ENCODE measurements at regions not wholly inside any gene's neighbourhood (a gene's known extent, or its start where the extent isn't known, plus 50 kb on each side); places are given as distances from the start of the nearest gene placed in this dataset.
"Not testable (repeated sequence)": the region's sequence is repeated elsewhere in the genome, so short reads cannot be mapped to it uniquely, and the experiment has no call there.

DNA sequence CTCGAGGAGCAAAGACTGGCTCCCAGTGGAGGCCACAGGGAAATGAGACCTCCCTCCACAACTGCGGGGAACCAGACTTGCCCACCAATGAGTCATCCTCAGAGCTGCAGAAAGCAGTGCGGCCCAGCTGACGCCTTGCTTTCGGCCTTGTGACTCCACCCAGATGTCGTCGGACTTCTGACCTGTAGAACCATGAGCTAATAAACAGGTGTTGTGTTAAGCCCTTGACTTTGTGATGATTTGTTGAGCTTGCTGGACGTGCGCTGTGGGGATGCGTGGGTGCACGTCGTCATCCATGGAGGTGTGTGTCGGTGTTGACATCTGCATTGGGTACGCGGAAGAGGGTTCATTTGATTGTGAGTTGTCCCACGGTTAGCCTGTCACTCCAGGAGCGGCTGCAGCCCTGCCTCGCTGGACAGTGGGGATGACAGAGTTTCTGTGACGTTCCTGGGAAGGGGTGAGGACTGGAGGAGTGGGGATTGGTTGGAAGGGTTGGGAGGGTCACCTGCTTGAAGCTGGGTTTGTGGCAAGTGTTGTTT, 154.1 kb downstream of the SH3BP4 start:
- Histone ChIP-seq H3K9me3 (no peaks in the 10 kb centered on the region), H3K27ac (no peak overlapping the region), H3K27me3 (peaks cover 0 to 11% (median 0%) of the 10 kb centered on the region in 4 donors), H3K4me3 (no peak overlapping the region), H3K4me1 (no peaks in the 10 kb centered on the region), H3K36me3 (no peaks in the 10 kb centered on the region)
- DNase-seq, result no peak
- TF ChIP-seq CTCF (IDR thresholded peaks at IDR 0.05), result no peak
- no peak for TF ChIP-seq POLR2A (IDR thresholded peaks at IDR 0.05)
- intact Hi-C loops (cut with DNase I), result loop anchor here (5.0 kb wide), 1 partner anchor 554 kb away; no protein-coding TSS in a partner anchor
- 87 to 100% methylated on average over 1 to 18 of the region's 19 CpGs for WGBS, 2 donors

DNA sequence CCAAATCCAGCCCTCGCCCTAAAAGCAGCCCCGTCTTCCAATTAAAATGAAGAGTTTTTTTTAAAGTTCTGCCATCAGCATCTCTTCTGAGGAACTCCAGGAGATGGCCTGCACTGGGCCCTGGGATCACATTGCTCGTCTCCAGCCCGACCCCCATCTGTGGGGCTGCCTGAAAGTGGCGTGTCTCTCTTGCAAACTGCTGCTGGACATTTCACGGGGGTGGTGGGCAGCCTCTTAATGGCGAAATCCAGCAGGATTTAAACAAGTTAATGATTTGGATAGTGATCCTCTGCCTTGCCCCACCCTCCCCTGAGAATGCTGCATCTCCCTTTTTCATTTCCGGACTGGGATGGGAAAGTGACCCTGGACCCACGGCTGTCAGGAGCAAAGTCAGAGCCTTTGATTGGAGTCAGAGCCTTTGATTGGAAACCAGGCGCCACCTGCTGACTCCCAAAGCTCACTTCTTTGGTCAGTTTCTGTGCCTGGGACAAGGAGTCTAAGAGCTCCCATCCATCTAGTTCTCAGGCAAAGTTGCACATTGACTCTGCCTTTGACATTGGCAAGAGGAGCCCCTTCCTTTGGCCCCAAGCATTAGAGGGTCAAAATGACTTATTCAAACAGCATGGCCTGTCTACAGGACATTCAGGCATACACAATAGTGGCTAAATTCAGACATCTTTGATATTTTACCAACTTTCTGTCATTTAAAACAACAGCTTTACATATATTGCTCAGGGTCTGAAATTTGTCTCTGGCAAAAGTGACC, 155.2 kb downstream of the SH3BP4 start:
- 43 to 52% methylated on average over 8 of the region's 10 CpGs for WGBS, 2 donors
- Histone ChIP-seq H3K9me3 (no peaks in the 10 kb centered on the region), H3K4me3 (no peak overlapping the region), H3K27me3 (peaks cover 0 to 11% (median 0%) of the 10 kb centered on the region in 4 donors), H3K4me1 (no peaks in the 10 kb centered on the region), H3K27ac (no peak overlapping the region), H3K36me3 (no peaks in the 10 kb centered on the region)
- TF ChIP-seq POLR2A (IDR thresholded peaks at IDR 0.05), result no peak
- TF ChIP-seq CTCF (IDR thresholded peaks at IDR 0.05), result peak in 5 of 6 experiments; percentile 47 to 70 (median 54)
- intact Hi-C loops (cut with DNase I), result loop anchor here (5.0 kb wide), 1 partner anchor 555 kb away; no protein-coding TSS in a partner anchor
- DNase-seq, result no peak

DNA sequence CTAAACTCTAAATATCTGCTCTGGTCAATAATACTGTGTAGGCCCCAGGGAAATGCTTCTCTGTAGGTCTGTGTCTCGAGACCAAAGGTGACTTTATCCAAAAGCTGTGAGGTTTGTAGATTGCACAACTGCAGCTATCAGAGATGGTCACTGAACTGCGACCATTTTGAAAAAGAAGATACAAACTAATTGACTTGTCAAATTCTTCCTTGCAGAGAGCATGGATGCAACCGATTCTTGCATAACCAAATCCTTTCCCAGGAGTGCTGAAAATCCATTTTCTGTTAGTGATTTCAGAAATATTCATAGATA, 155.8 kb downstream of the SH3BP4 start:
- Histone ChIP-seq H3K4me1 (no peaks in the 10 kb centered on the region), H3K27ac (no peak overlapping the region), H3K9me3 (no peaks in the 10 kb centered on the region), H3K27me3 (peaks cover 0 to 11% (median 0%) of the 10 kb centered on the region in 4 donors), H3K36me3 (no peaks in the 10 kb centered on the region), H3K4me3 (no peak overlapping the region)
- intact Hi-C loops (cut with DNase I), result loop anchor here (5.0 kb wide), 1 partner anchor 555 kb away; no protein-coding TSS in a partner anchor
- 72 to 74% methylated on average over 3 of the region's 3 CpGs for WGBS, 2 donors
- no peak for TF ChIP-seq CTCF (IDR thresholded peaks at IDR 0.05)
- TF ChIP-seq POLR2A (IDR thresholded peaks at IDR 0.05), result no peak
- no peak for DNase-seq

DNA sequence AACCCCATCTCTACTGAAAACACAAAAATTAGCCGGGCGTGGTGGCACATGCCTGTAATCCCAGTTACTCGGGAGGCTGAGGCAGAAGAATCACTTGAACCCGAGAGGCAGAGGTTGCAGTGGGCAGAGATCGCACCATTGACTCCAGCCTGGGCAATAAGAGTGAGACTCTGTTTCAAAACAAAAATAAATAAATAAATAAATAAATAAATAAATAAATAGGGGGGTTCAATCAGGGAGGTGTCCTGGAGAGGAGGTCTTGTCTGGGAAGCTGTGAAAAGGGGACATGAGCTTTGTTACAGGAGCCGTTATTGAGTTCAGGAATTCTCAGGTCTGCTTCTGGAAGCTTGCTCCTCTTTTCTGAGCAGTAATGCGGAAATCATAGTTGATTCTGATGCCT, 157.7 kb downstream of the SH3BP4 start:
- intact Hi-C loops (cut with DNase I), result loop anchor here (5.0 kb wide), 1 partner anchor 557 kb away; no protein-coding TSS in a partner anchor

DNA sequence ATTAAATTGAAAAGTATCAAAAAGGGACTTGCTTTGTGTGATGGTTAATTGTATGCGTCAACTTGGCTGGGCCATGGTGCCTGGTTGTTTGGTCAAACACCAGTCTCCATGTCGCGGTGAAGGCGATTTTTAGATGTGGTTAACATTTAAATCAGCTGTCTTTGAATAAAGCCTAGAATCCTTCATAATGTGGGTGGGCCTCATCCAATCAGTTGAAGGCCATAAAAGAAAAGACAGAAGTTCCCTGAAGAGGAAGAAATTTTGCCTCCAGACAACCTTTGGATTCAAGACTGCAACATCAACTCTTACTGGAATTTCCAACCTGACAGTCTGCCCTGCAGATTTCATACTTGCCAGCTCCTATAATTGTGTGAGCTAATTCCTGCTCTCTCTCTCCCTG, 160.5 kb downstream of the SH3BP4 start:
- Histone ChIP-seq H3K27me3 (peaks cover 0 to 25% (median 0%) of the 10 kb centered on the region in 4 donors), H3K9me3 (no peaks in the 10 kb centered on the region), H3K4me3 (no peak overlapping the region), H3K36me3 (no peaks in the 10 kb centered on the region), H3K4me1 (peaks cover 0 to 3% (median 0%) of the 10 kb centered on the region in 3 donors), H3K27ac (no peak overlapping the region)
- no peak for DNase-seq
- WGBS, 2 donors, result 71 to 86% methylated on average over 4 of the region's 4 CpGs
- intact Hi-C loops (cut with DNase I), result no loop called here
- TF ChIP-seq POLR2A (IDR thresholded peaks at IDR 0.05), result no peak
- TF ChIP-seq CTCF (IDR thresholded peaks at IDR 0.05), result no peak

More for the DNA sequence above, 157.7 kb downstream of the SH3BP4 start:
- not testable (repeated sequence) for DNase-seq, H3K27ac ChIP-seq, H3K4me3 ChIP-seq, H3K36me3 ChIP-seq, H3K4me1 ChIP-seq, H3K9me3 ChIP-seq
- peaks cover 0 to 20% (median 0%) of the 10 kb centered on the region in 4 donors for H3K27me3 ChIP-seq
- 91 to 93% methylated on average over 4 to 7 of the region's 7 CpGs for WGBS, 2 donors
